Neural progenitor cell (in vitro differentiated cells): ENCODE measurements at regions not wholly inside any gene's neighbourhood (a gene's known extent, or its start where the extent isn't known, plus 50 kb on each side); places are given as distances from the start of the nearest gene placed in this dataset.
A peak's percentile ranks its signal among the peaks of the same experiment; 100 is the strongest.

Experiments
- DNase-seq: peaks from one replicate; pipeline ENCODE4 v3.0.0-alpha.2; 2016; ENCODE audit warnings: low spot score
- H2AFZ ChIP-seq: fragments of 200-600 bp; sonication (generic); replicated peaks from 2 replicates; pipeline ENCODE4 v1.6.1; 2016; ENCODE audit warnings: antibody characterized with exemption
- H3F3A ChIP-seq: fragments of 200-600 bp; sonication (generic); 2 replicates; pipeline ENCODE4 v1.6.1; 2016; ENCODE audit warnings: antibody characterized with exemption, low read depth
- H3K27ac ChIP-seq: fragments of 200-600 bp; sonication (generic); 2 replicates; pipeline ENCODE4 v1.5.1; 2016; ENCODE audit warnings: mild to moderate bottlenecking
- H3K27me3 ChIP-seq: fragments of 200-600 bp; sonication (generic); 2 replicates; pipeline ENCODE4 v1.6.1; 2016; ENCODE audit warnings: mild to moderate bottlenecking, moderate library complexity
- H3K36me3 ChIP-seq: fragments of 200-600 bp; sonication (generic); 2 replicates; pipeline ENCODE4 v1.5.1; 2016
- H3K4me1 ChIP-seq: fragments of 200-600 bp; sonication (generic); 2 replicates; pipeline ENCODE4 v1.6.1; 2016; ENCODE audit warnings: mixed run types
- H3K4me2 ChIP-seq: fragments of 200-600 bp; sonication (generic); 2 replicates; pipeline ENCODE4 v1.6.1; 2016
- H3K4me3 ChIP-seq: fragments of 200-600 bp; sonication (generic); 2 replicates; pipeline ENCODE4 v1.5.1; 2016
- H3K79me2 ChIP-seq: fragments of 200-600 bp; sonication (generic); 2 replicates; pipeline ENCODE4 v1.6.1; 2016; ENCODE audit warnings: low read depth
- H3K9ac ChIP-seq: fragments of 200-600 bp; sonication (generic); 2 replicates; pipeline ENCODE4 v1.6.1; 2016
- H3K9me3 ChIP-seq: fragments of 200-600 bp; sonication (generic); 2 replicates; pipeline ENCODE4 v1.5.1; 2016; ENCODE audit warnings: low read depth
- H4K20me1 ChIP-seq: fragments of 200-600 bp; sonication (generic); 2 replicates; pipeline ENCODE4 v1.6.1; 2016; ENCODE audit warnings: low read depth
- H3K27ac Mint-ChIP-seq: 3 replicates; pipeline ENCODE4 v1.8.0; 2021; ENCODE audit warnings: mixed read lengths
- H3K27me3 Mint-ChIP-seq: 2 replicates; pipeline ENCODE4 v1.8.0; 2022; ENCODE audit warnings: low read depth, mild to moderate bottlenecking, inconsistent platforms, moderate library complexity, mixed read lengths; ENCODE audit not compliant: insufficient read depth
- H3K36me3 Mint-ChIP-seq: 3 replicates; pipeline ENCODE4 v1.8.0; 2021; ENCODE audit warnings: mixed read lengths
- H3K4me1 Mint-ChIP-seq: 3 replicates; pipeline ENCODE4 v1.8.0; 2021; ENCODE audit warnings: mixed read lengths
- H3K4me3 Mint-ChIP-seq: 3 replicates; pipeline ENCODE4 v1.8.0; 2021; ENCODE audit warnings: mild to moderate bottlenecking, moderate library complexity, mixed read lengths
- H3K9me3 Mint-ChIP-seq: 3 replicates; pipeline ENCODE4 v1.8.0; 2020; ENCODE audit warnings: mixed read lengths
- EZH2 ChIP-seq: fragments of 200-600 bp; sonication (generic); IDR thresholded peaks from 2 replicates; pipeline ENCODE4 v1.6.1; 2017; ENCODE audit warnings: antibody characterized with exemption, mild to moderate bottlenecking, moderate library complexity
- EZH2phosphoT487 ChIP-seq: fragments of 200-600 bp; sonication (generic); IDR thresholded peaks from 2 replicates; pipeline ENCODE4 v1.6.1; 2017; ENCODE audit warnings: antibody characterized with exemption
- TF ChIP-seq, protein P1 (sequence below): fragments of 200-600 bp; sonication (generic); IDR thresholded peaks from 2 replicates; pipeline ENCODE4 v1.5.1; 2017; ENCODE audit warnings: antibody characterized with exemption, mild to moderate bottlenecking

DNA sequence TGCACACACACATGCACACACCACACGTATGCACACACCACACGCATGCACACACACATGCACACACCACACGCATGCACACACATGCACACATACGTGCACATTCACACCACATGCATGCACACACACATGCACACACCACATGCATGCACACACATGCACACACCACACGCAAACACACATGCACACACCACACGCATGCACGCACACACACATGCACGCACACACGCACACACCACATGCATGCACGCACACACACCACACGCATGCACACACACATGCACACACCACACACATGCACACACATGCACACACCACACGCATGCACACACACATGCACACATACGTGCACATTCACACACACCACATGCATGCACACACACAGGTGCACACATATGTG is 169.8 kb upstream of the SALL3 start:
- Mint-ChIP-seq H3K4me1 (peaks cover 32% of the 10 kb centered on the region), H3K4me3 (peak overlapping the region; percentile 64), H3K27ac (peak overlapping the region; percentile 40), H3K27me3 (peaks cover 25% of the 10 kb centered on the region), H3K9me3 (peaks cover 11% of the 10 kb centered on the region), H3K36me3 (no peaks in the 10 kb centered on the region)
- Histone ChIP-seq H2AFZ (no peak overlapping the region), H3K9me3 (no peaks in the 10 kb centered on the region), H3K4me2 (no peak overlapping the region), H3K9ac (no peak overlapping the region), H3K79me2 (no peaks in the 10 kb centered on the region), H3K27ac (no peak overlapping the region), H3K4me1 (peaks cover 42% of the 10 kb centered on the region), H3K27me3 (peaks cover 8% of the 10 kb centered on the region), H4K20me1 (no peaks in the 10 kb centered on the region), H3K4me3 (no peak overlapping the region), H3F3A (peaks cover 26% of the 10 kb centered on the region), H3K36me3 (no peaks in the 10 kb centered on the region)
- TF ChIP-seq EZH2phosphoT487 (no peak), EZH2 (no peak)
- TF ChIP-seq, protein P1, sequence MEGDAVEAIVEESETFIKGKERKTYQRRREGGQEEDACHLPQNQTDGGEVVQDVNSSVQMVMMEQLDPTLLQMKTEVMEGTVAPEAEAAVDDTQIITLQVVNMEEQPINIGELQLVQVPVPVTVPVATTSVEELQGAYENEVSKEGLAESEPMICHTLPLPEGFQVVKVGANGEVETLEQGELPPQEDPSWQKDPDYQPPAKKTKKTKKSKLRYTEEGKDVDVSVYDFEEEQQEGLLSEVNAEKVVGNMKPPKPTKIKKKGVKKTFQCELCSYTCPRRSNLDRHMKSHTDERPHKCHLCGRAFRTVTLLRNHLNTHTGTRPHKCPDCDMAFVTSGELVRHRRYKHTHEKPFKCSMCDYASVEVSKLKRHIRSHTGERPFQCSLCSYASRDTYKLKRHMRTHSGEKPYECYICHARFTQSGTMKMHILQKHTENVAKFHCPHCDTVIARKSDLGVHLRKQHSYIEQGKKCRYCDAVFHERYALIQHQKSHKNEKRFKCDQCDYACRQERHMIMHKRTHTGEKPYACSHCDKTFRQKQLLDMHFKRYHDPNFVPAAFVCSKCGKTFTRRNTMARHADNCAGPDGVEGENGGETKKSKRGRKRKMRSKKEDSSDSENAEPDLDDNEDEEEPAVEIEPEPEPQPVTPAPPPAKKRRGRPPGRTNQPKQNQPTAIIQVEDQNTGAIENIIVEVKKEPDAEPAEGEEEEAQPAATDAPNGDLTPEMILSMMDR = no peak
- DNase-seq = no peak

GRCh38 chr18:78810706-78811105 is 168.9 kb upstream of the SALL3 start:
- Histone ChIP-seq H3K79me2 (no peaks in the 10 kb centered on the region), H3K4me2 (no peak overlapping the region), H3K36me3 (no peaks in the 10 kb centered on the region), H4K20me1 (no peaks in the 10 kb centered on the region), H2AFZ (no peak overlapping the region), H3F3A (peaks cover 26% of the 10 kb centered on the region), H3K27me3 (peaks cover 15% of the 10 kb centered on the region), H3K4me1 (peaks cover 45% of the 10 kb centered on the region), H3K4me3 (no peak overlapping the region), H3K9me3 (no peaks in the 10 kb centered on the region), H3K9ac (no peak overlapping the region), H3K27ac (no peak overlapping the region)
- H3K9me3 Mint-ChIP-seq = peaks cover 11% of the 10 kb centered on the region
- TF ChIP-seq EZH2phosphoT487 = no peak
- TF ChIP-seq EZH2 = no peak
- TF ChIP-seq, protein P1 = no peak
- H3K4me1 Mint-ChIP-seq = peaks cover 32% of the 10 kb centered on the region
- H3K4me3 Mint-ChIP-seq = no peak overlapping the region
- H3K36me3 Mint-ChIP-seq = no peaks in the 10 kb centered on the region
- H3K27ac Mint-ChIP-seq = no peak overlapping the region
- DNase-seq = no peak
- H3K27me3 Mint-ChIP-seq = peaks cover 25% of the 10 kb centered on the region

- Mint-ChIP-seq H3K4me3 (no peak overlapping the region), H3K27me3 (peaks cover 26% of the 10 kb centered on the region), H3K9me3 (peaks cover 11% of the 10 kb centered on the region), H3K4me1 (peaks cover 32% of the 10 kb centered on the region), H3K36me3 (no peaks in the 10 kb centered on the region), H3K27ac (no peak overlapping the region)
- Histone ChIP-seq H3K4me2 (no peak overlapping the region), H3K9me3 (no peaks in the 10 kb centered on the region), H4K20me1 (no peaks in the 10 kb centered on the region), H3K79me2 (no peaks in the 10 kb centered on the region), H2AFZ (no peak overlapping the region), H3K27ac (no peak overlapping the region), H3F3A (peaks cover 26% of the 10 kb centered on the region), H3K27me3 (peaks cover 16% of the 10 kb centered on the region), H3K4me1 (peaks cover 43% of the 10 kb centered on the region), H3K9ac (no peak overlapping the region), H3K36me3 (no peaks in the 10 kb centered on the region), H3K4me3 (no peak overlapping the region)
- no peak for DNase-seq
- TF ChIP-seq, protein P1 = no peak
- TF ChIP-seq EZH2phosphoT487 = no peak
- TF ChIP-seq EZH2 = no peak
These were observed 167.6 kb upstream of the SALL3 start for GRCh38 chr18:78812067-78812466.
